ENCODE measurements at regions not wholly inside any gene's neighbourhood (a gene's known extent, or its start where the extent isn't known, plus 50 kb on each side); places are given as distances from the start of the nearest gene placed in this dataset.

- no peak for DNase-seq (ENCODE audit: low spot score)
These were observed 453.4 kb upstream of the CELF2 start for GRCh38 chr10:10564081-10564794.

DNA sequence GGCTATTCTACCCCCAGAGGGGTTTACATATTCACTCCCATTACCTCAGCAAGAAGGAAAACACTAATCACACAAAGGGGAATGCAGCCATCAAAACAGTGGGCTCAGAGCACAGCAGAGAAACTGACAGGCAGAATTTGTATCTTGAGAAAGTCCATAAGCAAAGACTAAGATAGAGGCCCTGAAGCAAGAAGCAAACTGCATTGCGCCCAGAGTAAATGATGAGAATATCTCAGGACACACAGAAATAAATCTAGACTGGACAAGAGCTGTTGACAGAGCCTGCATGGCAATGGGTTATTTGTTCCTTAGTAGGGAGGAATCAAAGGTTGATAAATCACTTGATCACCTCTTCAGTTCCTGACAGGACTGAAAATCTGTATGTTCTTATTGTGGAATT lies 440.7 kb upstream of the CELF2 start:
- DNase-seq (ENCODE audit: low spot score), result no peak

DNA sequence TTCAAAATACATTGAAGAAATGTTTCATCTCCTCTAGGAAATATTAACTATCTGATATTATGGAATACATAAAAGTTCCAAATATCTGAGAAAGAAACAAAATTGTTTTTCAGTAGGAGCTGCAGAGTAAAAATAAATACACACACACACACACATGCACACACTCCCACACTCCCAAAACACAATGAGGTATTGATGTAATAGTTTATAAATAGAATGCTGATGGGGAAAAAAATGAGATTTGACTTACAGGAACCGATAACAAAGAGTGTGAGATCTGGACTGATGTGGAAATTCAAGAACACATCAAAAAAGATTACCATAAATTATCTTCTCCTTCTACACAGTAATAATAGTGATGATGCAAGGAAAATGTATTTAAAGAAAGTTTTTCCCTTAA lies 438.0 kb upstream of the CELF2 start:
- no peak for DNase-seq (ENCODE audit: low spot score)

DNA sequence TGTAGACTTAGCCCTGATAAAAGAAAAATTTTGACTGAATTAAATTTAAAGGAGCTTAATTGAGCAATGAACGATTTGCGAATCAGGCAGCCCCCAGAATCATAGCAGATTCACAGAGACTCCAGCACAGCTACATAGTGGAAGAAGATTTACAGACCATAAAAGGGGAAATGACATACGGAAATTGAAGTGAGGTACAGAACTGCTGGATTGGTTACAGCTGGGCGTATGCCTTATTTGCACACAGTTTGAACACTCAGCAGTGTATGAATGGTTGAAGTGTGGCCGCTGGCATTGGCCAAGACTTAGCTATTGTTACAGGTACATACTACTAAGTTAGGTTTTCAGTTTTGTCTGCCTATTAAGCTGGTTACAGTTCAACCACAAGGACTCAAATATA lies 433.5 kb upstream of the CELF2 start:
- DNase-seq (ENCODE audit: low spot score), result no peak

DNA sequence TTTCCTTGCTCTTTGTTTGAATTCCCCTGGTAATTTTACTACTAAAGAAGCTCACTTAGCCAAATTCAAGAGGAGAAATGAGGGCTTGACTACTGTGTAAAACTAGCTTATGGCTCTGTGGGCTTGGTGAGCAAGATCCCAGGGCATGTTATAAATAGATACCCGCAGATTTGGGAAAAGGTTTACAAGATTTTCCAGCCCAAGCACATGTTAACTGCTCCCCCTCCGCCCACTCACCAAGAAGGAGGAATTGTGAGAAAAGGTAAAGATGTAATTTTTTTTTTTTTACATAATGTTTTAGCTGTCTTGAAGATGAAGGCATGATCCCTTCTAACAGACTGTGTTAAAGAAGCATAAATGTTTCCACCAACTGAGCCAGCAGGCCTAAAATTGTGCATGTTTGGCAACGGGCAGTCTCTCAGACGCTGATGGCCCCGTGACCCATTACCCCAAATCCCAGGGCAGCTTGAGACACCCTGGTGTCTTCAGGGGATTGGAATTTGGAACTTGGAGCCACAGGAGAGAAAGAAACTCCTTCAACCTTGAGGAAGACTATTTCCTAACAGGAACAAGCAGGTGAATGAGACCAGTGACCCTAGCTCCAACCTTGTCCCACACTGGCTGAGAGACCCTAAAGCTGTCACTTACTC lies 429.8 kb upstream of the CELF2 start:
- DNase-seq (ENCODE audit: low spot score), result no peak

DNA sequence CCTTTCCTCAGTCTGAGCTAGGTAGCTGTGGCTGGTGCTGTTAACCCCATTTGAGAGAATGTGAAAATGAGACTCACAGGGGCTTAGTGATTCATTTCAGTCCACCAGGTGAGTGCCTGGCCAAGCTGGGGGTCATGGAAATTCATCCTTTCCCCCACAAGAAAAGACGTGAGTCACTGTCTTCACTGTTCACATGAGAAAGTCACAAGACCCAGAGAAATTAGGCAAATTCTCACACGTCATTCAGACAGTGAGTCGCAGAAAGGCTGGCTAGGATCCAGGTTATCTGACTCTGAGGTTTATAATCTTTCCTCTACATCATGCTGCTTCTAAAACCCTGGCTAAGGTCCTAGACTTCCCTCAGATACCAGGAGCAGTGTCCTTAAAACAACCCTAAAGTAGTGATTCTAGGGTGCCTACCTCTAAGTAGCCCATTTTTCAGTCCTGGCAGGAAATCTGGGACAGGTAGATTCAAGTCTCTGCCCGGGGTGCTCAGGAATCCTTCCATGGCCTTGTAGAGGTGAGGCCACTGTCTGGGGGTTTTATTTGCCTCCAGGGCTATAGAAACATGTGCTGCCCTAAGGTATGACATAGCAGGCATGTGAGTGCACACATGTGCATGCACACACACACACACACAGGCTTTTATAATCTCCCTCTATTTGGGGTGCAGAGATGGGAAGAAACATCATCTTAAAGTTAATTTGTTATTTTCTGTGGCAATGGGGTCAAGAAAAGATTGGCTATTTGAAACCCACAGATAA lies 427.9 kb upstream of the CELF2 start:
- peak; percentile 85 for DNase-seq (ENCODE audit: low spot score)

- DNase-seq (ENCODE audit: low spot score), result no peak
These were observed 425.8 kb upstream of the CELF2 start for GRCh38 chr10:10591715-10592341.

- DNase-seq (ENCODE audit: low spot score), result no peak
These were observed 421.4 kb upstream of the CELF2 start for GRCh38 chr10:10596256-10596655.

DNA sequence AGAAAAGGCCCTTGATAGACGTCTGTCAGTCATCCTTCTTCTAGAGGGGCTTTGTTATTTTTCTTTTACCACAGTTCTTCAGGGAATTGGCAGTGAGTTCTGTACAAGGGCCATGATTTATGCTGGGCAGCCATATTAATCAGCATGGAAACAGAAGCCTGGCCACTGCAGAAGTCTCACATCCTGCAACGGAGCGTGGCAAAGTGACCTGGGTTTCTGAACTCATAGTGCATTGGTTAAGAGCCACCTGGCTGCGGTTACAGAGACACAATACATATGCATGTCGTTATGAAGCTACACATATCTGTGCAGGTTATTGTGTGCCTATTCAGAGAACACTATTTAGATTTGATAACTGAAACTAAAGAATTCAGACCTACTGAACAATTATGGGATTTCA lies 419.4 kb upstream of the CELF2 start:
- no peak for DNase-seq (ENCODE audit: low spot score)

DNA sequence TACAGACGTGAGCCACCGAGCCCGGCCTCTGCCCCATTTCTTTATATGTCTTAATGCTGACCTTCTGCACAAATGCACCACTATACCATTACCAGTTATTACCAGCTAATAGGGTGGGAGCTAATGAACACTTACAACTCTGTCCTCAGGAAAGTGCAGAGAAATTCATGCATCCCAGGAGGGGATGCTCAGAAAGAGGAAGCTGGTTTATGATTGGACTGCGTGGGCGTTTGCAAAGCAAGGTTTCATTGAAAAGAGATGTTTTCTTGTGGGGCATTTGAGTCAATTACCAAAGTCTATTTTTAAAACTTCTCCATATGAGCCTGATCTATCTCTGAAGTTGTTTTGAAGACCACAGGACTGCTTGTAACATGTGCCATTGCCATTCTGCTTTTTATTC lies 417.7 kb upstream of the CELF2 start:
- DNase-seq (ENCODE audit: low spot score), result no peak

DNA sequence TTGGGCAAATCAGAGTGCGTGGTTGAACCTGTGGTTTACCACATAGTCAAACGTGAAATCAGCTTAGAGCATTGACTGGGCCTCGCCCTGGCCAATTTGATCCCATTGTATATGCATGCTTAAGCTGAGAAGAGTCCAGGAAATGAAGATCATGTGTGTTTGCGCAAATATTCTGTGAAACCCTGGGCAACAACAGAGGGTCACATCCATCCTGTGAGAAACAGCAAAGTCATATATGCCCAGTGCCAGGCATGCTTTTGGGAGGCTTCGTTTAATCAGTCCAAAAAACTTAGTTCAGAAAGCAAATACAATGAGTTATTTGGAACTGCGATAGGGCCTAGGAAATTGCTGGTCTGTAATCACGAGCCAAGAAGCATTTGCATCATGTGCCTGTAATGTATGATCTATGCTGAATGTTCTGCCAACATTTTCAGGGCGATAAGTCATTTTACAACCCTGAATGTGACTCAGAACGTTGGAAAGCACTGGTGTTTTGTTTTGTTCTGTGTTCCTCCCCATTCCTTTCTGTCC lies 412.1 kb upstream of the CELF2 start:
- DNase-seq (ENCODE audit: low spot score), result peak; percentile 77

DNA sequence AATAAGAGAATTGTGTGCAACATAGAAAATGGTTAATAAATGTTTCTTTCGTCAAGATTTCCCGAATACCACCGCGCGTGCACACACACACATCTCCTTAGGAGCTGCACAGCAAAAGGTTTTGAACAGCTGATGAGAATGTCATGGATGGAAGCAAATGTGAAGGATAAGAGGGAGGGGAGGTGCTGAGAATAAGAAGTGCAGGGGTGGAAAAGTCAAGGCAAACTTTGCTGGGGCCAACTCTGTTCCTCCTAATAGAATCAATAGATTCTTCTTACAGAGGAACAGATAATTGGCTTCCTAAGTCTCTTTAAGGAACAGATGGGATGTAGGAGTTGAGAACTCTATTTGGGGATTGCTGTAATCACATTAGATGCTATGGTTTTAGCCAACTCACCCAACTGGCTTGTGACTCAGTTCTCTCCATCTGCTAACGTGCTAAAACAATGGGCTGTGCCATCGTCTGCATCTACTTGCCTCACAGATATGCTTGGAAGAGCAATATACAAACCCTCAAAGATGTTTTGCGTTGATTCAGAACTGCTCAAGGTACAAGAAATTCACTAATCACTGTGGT lies 408.2 kb upstream of the CELF2 start:
- DNase-seq (ENCODE audit: low spot score), result no peak

DNA sequence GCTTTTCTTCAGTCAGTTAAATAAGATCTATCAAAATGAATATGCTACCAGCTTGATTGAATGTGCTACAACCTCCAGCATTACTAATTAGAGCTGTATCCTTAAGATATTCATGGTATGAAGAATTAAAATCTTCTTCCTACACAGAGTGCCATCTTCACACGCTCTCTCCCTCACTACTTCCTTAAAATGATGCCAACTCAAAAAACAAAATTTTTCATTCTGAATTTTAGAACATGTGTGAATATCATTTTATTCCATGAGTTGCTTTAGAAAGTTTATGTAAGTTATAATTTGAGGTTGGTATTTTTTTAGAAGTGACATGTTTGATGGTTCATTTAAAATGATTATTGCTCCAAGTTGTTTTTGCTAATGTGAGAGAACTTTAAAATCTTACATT lies 407.5 kb upstream of the CELF2 start:
- DNase-seq (ENCODE audit: low spot score), result no peak

DNA sequence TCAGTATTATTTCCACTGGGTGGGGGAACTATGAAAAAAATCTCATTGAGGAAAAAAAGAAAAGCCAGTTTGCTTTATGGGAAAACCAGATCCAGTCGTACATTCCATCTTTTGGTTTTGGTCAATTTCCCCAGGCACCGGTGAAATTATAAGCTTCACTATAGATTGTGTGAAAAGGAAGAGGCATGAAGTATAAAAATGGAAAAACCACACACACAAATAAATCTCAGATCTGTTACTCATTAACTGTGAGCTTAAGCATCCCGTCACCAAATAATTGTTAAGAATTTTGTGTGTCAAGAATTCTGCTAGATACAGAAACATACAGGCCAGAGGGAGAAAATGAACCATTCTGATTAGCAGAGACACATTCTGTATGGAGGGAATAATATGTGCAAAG lies 405.5 kb upstream of the CELF2 start:
- DNase-seq (ENCODE audit: low spot score), result no peak

DNA sequence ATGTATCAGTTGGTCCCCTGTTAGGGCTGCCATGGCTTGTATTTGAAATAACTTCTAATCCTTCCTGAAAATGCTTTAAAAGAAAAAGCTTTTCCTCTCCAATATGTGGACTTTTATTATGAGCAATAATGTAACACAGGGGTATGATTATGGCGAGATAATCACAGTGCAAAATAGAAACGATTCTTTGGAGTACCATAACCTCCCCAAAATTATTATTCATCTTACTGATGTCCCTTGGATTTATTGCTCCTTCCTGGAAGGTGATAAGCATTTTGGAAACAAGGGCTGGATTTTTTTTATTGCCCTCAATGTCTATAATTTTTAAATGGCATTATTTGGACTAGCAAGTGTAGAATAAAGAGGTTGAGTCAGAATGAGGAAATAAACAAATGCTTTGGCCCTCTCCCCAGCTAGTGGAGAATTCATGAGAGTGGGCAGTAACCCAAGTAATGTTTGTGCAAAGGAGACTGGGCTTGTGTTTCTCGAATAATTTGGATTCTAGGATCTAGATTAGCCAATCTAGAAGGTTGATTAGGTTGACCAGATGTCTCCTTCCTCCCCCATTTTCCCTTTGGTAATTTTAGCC lies 403.9 kb upstream of the CELF2 start:
- DNase-seq (ENCODE audit: low spot score), result no peak

- no peak for DNase-seq (ENCODE audit: low spot score)
These were observed 400.0 kb upstream of the CELF2 start for GRCh38 chr10:10617686-10618085.

GRCh38 chr10:10618139-10618538 lies 399.5 kb upstream of the CELF2 start:
- no peak for DNase-seq (ENCODE audit: low spot score)

GRCh38 chr10:10623958-10624566 lies 393.6 kb upstream of the CELF2 start:
- DNase-seq (ENCODE audit: low spot score), result no peak

DNA sequence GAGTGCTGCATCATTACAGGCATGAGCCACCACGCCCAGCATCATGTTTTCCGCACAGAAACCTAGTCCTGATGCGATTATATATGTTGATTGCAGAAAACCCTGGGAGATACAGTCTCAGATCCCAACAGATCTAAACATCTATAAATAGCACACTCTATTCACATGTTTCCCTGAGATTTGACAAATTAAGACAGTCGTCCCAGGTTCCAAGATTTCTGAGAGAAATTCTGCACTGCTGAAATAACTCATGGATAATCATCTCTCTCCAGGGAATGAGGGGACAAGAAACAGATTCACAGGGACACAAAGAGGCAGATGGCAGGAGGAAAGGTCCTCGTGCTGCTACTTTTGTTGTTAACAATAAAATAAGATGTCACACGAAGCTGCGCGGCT lies 393.1 kb upstream of the CELF2 start:
- DNase-seq (ENCODE audit: low spot score), result no peak

DNA sequence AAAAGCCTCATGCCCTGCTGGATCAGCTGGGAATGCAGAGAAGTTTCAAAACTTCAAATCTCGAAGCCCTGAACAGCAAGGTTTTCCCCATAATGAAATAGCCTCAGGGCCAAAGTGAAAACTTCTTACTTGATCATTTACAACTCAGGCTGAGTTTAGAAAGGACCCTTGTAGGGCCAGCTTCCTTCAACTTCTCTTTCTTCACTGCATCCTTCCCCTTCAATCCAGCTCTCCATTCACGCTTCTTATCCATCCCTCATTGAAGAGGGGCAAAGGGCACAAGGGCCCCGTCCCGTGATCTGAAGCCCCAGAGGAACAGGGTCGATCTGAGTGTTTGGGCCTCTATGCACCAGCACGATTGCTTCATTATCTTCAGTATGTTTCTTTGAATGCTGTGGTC lies 392.2 kb upstream of the CELF2 start:
- no peak for DNase-seq (ENCODE audit: low spot score)

- no peak for DNase-seq (ENCODE audit: low spot score)
These were observed 390.9 kb upstream of the CELF2 start for GRCh38 chr10:10626734-10627133.

Data from H4 (cell line).